GM18861 (cell line): ENCODE measurements at regions not wholly inside any gene's neighbourhood (a gene's known extent, or its start where the extent isn't known, plus 50 kb on each side); places are given as distances from the start of the nearest gene placed in this dataset.
A peak's percentile ranks its signal among the peaks of the same experiment; 100 is the strongest.

Source experiments
- ATAC-seq: cut with Tn5 transposase; IDR thresholded peaks from one replicate; pipeline ENCODE4 v1.9.1; 2021; ENCODE audit not compliant: unreplicated experiment

DNA sequence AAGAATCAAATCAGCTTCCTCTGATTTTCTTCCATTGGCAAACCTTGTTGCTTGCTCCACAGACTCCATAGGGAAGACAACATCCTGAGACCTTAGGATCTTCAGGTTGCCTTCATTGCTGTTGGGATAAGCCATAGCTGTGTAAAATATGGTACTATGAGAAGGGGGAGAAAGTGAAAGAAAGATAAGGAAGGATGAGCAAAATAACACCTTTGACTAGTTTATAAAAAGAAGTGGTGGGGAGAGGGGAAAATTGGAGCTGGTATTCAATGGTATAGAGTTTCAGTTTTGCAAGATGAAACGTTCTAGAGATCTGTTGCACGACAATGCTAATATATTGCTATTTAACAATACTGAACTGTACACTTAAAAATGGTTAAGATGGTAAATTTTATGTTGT is 180.4 kb upstream of the PHYHIPL start:
- no peak for ATAC-seq

- ATAC-seq = no peak
Observed at GRCh38 chr10:58996866-58997265, 179.6 kb upstream of the PHYHIPL start.

DNA sequence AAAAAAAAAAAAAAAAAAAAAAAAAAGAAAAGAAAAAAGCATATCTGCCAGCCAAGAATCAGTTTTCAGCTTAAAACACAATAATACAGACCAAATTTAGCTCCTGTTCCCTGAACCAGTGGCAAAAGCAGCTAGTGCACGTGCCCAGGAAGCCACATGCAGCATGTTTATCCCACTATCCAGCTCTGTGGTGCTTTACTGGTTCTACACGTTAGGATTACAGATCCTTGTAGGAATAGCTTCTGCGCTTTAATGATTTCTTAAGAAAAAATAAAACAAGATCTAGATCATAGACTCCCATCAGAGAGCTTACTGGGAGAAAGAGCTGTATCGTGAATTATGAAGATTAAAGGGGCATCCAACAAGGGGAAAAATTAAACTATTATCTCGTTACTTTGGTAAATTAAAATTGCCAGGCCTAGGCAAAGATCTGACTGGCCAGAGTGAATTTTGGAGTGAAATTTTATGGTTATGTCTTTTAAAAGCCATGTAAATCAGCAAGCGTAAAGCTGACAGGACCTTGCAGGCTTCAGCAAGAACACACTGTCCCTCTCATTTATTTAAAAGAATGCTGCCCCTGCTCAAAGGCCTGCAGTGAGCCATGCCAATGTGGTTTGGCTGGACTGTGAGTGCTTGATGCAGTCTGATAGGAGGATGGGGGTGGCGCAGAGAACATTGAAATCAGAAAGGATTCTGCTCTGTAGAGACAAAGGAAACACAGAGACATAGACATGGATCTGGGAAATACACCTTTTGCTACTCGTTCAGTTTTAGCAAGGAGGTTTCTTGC is 177.3 kb upstream of the PHYHIPL start:
- no peak for ATAC-seq

- ATAC-seq = no peak
Observed at GRCh38 chr10:59000162-59000825, 176.1 kb upstream of the PHYHIPL start.

DNA sequence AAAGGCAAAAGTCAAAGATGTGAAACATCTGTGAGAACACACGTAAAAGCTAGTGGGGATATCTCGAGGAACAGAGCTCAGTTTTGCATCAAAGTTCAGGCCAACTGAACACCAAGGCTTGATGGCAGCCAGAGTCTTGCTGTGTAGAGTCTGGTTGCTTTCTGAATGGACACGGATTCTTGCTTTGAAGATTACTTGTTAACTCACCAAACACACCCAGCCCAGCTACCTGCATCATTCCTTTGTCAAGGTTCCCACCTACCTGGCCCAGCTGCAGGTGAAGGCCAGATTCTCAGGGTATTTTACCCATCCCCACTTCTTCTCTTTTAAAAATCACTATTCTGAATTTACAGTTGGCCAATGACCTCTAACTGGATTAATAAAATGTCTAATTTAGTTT is 174.4 kb upstream of the PHYHIPL start:
- ATAC-seq = no peak

DNA sequence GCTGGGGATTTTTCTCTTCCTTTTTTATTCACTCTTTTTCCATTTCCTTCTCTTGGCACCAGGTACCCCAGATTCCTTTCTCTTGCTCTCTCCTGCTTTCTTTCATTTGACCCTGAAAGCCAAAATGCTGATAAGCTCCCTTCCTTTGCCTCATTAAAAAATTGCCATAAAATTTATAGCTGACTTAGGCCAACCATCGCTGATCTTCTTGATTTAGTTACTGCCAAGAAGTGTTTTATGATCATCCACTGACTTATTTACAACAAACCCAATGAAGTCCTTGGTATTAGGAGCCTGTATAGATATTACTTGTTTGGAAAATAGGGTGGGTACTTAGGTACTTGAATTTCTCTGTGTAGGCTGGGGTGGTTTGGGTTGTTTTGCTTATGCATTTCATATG is 173.2 kb upstream of the PHYHIPL start:
- no peak for ATAC-seq

GRCh38 chr10:59004392-59004791 is 172.1 kb upstream of the PHYHIPL start:
- ATAC-seq = no peak

- peak; percentile 55 for ATAC-seq
Observed at GRCh38 chr10:59006511-59007306, 169.7 kb upstream of the PHYHIPL start.

- ATAC-seq = no peak
Observed at GRCh38 chr10:59007307-59008025, 169.0 kb upstream of the PHYHIPL start.

DNA sequence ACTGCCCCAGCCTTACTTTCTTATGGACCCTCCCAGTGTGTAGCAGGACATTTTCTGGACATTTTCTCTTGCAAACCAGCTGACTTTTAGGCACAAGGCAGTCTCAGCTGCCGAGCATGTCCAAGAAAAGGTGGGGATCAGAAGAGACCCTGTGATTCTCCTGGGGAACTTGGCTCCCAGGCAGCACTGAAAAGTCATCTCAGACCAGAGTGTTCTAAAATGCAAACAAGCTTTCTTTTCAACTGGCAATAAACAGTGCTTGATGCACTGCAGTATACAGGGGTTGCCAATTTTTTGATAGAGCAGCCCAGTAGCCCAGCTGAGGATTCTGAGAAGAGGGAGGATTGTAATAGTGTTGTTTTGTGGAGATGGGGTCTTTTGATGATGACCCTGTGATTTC is 168.0 kb upstream of the PHYHIPL start:
- ATAC-seq = no peak

DNA sequence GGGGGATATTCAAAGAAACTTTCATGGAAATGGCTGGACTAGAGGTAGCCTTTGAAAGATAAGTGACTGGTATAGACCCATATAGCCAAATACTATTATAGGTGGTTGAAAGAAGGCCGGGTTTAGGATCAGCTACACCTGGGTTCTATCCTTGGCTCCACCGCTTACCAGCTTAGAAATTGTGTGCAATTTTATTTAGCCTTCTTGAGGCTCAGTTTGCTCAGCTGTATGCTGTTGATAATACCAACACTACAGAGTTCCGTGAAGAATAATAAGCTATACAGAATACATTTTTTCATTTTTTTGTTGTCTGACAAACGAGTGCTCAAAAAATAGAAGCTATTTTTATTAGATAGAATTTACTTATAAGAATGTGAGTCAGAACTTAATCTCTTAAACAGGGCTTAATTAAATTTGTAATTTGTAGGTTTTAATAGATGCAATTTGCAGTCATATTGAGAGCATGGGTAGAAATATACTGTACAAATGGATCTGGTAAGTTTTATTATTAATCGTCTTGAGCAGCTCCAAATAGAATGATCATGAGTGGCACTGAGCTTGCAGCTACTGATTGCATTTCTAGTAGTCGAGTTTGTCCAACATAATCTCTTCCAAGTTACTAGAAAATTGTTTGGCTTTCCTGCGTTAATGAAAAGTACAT is 164.3 kb upstream of the PHYHIPL start:
- no peak for ATAC-seq

GRCh38 chr10:59012839-59013238 is 163.6 kb upstream of the PHYHIPL start:
- ATAC-seq = no peak

GRCh38 chr10:59016043-59016442 is 160.4 kb upstream of the PHYHIPL start:
- ATAC-seq = no peak

GRCh38 chr10:59018977-59019376 is 157.5 kb upstream of the PHYHIPL start:
- no peak for ATAC-seq

- ATAC-seq = no peak
Observed at GRCh38 chr10:59019603-59020002, 156.8 kb upstream of the PHYHIPL start.

GRCh38 chr10:59020502-59020901 is 155.9 kb upstream of the PHYHIPL start:
- ATAC-seq = no peak

GRCh38 chr10:59025981-59026765 is 150.3 kb upstream of the PHYHIPL start:
- ATAC-seq = no peak

DNA sequence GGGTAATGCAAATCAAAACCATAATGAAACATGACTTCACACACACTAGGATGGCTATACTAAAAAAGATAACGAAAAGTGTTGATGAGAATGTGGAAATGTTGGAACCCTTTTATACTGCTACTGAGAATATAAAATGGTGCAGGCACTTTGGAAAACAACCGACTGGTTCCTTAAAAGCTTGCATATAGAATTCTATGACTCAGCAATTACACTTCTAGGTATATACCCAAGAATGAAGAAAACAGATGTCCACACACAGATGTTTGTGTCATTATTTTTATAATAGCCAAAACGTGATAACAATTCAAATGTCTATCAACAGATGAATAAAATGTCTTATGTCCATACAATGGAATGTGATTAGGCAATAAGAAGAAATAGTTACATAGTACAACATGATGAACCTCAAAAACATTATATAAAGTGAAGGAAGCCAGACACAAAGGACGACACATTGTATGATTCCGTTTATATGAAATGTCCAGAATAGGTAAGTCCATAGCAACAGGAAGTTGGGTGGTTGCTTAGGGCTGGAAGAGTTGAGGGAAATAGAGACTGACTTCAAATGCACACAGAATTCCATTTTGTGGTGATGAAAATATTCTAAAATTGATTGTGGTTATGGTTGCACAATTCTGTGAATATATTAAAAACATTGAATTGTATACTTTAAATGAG is 148.3 kb upstream of the PHYHIPL start:
- ATAC-seq = no peak

DNA sequence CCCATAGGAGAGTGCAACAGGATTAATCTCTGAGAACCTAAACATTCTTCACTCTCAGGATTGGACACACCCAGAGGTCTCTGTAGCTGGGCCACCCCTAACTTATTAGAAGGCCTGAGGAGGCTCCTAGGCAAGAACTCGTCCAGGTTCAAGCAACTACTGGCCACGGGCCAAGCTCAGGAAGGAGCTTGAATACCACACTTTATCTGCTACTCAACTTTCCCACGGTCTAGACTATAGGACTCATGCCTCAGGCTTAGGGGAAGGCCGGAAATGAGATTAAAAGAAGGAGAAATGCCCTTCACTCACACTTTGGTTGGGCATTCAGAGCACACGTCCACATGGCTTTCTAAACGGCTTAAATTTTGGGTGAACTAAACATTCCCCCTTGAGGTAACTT is 142.8 kb upstream of the PHYHIPL start:
- no peak for ATAC-seq
